AG09319 (cell line): ENCODE measurements at regions not wholly inside any gene's neighbourhood (a gene's known extent, or its start where the extent isn't known, plus 50 kb on each side); places are given as distances from the start of the nearest gene placed in this dataset.

Experiments
- DNase-seq: peaks from one replicate; pipeline ENCODE4 v3.0.0-alpha.2; 2010; ENCODE audit warnings: low read depth; ENCODE audit errors: extremely low read depth
- CTCF ChIP-seq: IDR thresholded peaks from 2 replicates; pipeline ENCODE4 v1.5.1; 2011; ENCODE audit warnings: low read depth, mild to moderate bottlenecking, inconsistent platforms, low read length, moderate library complexity

- TF ChIP-seq CTCF: no peak
- no peak for DNase-seq
These were observed 216.2 kb downstream of the RFPL4B start for GRCh38 chr6:112563368-112563767.

GRCh38 chr6:112568066-112568465, 220.9 kb downstream of the RFPL4B start:
- no peak for DNase-seq
- no peak for TF ChIP-seq CTCF

DNA sequence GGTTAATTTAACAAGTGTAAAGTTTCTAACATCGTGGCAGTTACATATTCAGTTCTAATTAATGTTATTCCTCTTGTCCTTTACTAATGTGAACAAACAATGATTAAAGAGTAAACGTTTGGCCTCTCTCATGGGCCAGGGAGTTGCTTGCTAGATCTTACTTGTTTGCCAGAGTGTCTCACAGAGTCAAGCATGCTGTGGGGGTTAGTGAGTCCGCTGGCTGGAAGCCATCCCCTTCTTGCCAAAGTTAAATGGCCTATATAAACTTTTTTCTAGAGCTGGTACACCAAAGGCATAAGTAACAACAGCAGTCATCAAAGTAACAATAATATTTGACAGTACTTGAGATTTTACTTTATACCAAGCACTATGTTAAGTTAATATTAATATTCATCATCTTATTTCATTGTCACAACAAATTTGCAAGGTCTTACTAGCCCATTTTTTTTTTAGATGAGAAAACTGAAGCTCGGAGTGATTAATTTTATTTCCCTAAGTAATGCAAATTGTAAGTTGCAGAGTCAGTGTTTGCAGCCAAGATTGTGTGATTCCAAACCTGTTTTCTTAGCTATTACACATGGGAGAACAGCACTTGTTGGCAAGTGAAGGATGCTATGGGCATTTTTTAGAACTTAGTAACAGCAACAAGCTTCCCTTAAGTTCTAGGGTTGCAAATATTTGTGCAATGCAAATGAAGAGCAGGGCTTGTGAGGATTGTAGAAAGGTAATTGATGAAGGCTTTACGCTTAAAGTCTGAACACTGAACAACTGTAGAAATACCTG, 224.5 kb downstream of the RFPL4B start:
- no peak for TF ChIP-seq CTCF
- peak; percentile 38 for DNase-seq

- TF ChIP-seq CTCF: no peak
- DNase-seq: no peak
These were observed 227.1 kb downstream of the RFPL4B start for GRCh38 chr6:112574190-112574589.

DNA sequence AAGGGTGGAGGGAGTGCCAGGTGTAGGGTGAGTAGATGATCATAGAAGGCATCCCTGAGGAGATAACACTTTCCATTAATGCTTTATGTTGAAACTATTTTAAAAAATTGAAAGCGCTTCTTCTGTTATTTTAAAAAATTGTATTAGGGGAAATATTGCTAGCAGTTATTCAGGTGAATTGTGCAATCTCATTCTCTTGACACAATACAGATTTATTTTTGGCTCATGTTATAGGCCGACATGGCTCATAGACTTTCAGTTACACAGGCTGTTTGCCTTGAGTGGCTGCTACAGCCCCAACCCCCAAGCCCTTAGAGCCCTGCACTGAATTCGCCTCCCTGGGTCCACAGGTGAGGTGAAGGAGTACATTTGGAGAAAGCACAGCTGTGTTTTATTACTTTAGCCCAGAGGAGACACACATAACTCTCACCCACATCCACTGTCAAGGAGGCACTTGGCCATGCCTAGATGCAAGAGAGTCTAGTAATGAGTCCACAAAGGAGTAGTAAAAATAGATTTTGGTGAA, 228.2 kb downstream of the RFPL4B start:
- DNase-seq: no peak
- TF ChIP-seq CTCF: no peak

- DNase-seq: no peak
- no peak for TF ChIP-seq CTCF
These were observed 229.3 kb downstream of the RFPL4B start for GRCh38 chr6:112576423-112576822.

DNA sequence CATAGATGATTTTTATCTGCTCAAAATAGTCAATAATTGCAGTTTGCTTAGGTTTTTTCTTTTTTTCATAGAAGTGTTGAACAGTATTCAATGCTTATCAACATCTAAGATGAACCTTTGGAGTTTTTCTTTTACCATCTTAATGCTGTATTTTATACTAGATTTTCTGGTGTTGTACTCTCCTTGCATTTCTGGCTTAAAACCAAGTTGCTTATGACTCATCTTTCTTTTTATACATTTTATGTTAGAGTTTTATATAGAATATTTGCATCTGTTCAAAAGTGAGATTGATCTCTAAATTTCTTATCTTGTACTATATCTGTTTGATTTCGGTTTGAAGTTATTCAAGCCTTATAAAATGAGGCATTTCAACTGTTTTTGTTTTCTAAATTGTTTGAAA, 232.5 kb downstream of the RFPL4B start:
- DNase-seq: no peak
- no peak for TF ChIP-seq CTCF
